AG09319 (cell line): ENCODE measurements at regions not wholly inside any gene's neighbourhood (a gene's known extent, or its start where the extent isn't known, plus 50 kb on each side); places are given as distances from the start of the nearest gene placed in this dataset.

Source experiments
- DNase-seq: peaks from one replicate; pipeline ENCODE4 v3.0.0-alpha.2; 2010; ENCODE audit warnings: low read depth; ENCODE audit errors: extremely low read depth
- CTCF ChIP-seq: IDR thresholded peaks from 2 replicates; pipeline ENCODE4 v1.5.1; 2011; ENCODE audit warnings: low read depth, mild to moderate bottlenecking, inconsistent platforms, low read length, moderate library complexity

- no peak for DNase-seq
- TF ChIP-seq CTCF: no peak
Observed at GRCh38 chr2:63658176-63658968, 69.6 kb downstream of the MDH1 start.

GRCh38 chr2:63660060-63660459 is 71.3 kb downstream of the MDH1 start:
- TF ChIP-seq CTCF: no peak
- DNase-seq: no peak

- DNase-seq: peak; percentile 34
- no peak for TF ChIP-seq CTCF
Observed at GRCh38 chr2:63661076-63661475, 72.3 kb downstream of the MDH1 start.

- DNase-seq: no peak
Observed at GRCh38 chr2:63662028-63662804, 73.5 kb downstream of the MDH1 start.

GRCh38 chr2:63663013-63663864 is 74.5 kb downstream of the MDH1 start:
- no peak for DNase-seq
- TF ChIP-seq CTCF: no peak

More at GRCh38 chr2:63662028-63662804, 73.5 kb downstream of the MDH1 start:
- TF ChIP-seq CTCF: no peak

GRCh38 chr2:63665091-63665490 is 76.3 kb downstream of the MDH1 start:
- no peak for TF ChIP-seq CTCF
- no peak for DNase-seq
